GM12875 (cell line): ENCODE measurements at regions not wholly inside any gene's neighbourhood (a gene's known extent, or its start where the extent isn't known, plus 50 kb on each side); places are given as distances from the start of the nearest gene placed in this dataset.

Experiments
- H3K4me3 ChIP-seq: one replicate; pipeline ENCODE4 v1.5.1; 2011; ENCODE audit warnings: low read depth, low read length, control low read depth
- CTCF ChIP-seq: IDR thresholded peaks from 2 replicates; pipeline ENCODE4 v1.5.1; 2011; ENCODE audit warnings: low read depth, mild to moderate bottlenecking, control low read depth, inconsistent platforms, low read length, moderate library complexity, borderline replicate concordance; ENCODE audit not compliant: insufficient read depth

GRCh38 chr2:144711084-144711483, 191.2 kb upstream of the ZEB2 start:
- H3K4me3 ChIP-seq, result no peak overlapping the region

GRCh38 chr2:144708626-144709025, 188.7 kb upstream of the ZEB2 start:
- H3K4me3 ChIP-seq, result no peak overlapping the region
- TF ChIP-seq CTCF, result no peak

More at GRCh38 chr2:144711084-144711483, 191.2 kb upstream of the ZEB2 start:
- no peak for TF ChIP-seq CTCF

GRCh38 chr2:144707736-144708326, 187.9 kb upstream of the ZEB2 start:
- H3K4me3 ChIP-seq, result no peak overlapping the region
- TF ChIP-seq CTCF, result no peak

GRCh38 chr2:144706647-144707046, 186.7 kb upstream of the ZEB2 start:
- no peak overlapping the region for H3K4me3 ChIP-seq
- no peak for TF ChIP-seq CTCF

- TF ChIP-seq CTCF, result no peak
- no peak overlapping the region for H3K4me3 ChIP-seq
Measured at GRCh38 chr2:144705328-144706245, 185.7 kb upstream of the ZEB2 start.

- TF ChIP-seq CTCF, result no peak
- H3K4me3 ChIP-seq, result no peak overlapping the region
Measured at GRCh38 chr2:144704709-144705095, 184.8 kb upstream of the ZEB2 start.
